ENCODE measurements at regions not wholly inside any gene's neighbourhood (a gene's known extent, or its start where the extent isn't known, plus 50 kb on each side); places are given as distances from the start of the nearest gene placed in this dataset.

GRCh38 chr18:78764544-78764943 lies 215.1 kb upstream of the SALL3 start:
- TF ChIP-seq EZH2 (IDR thresholded peaks at IDR 0.05; ENCODE audit: borderline replicate concordance, low read depth, low read length, poor library complexity, severe bottlenecking) (no peak), CTCF (conservative IDR thresholded peaks at IDR 0.05; ENCODE audit: low read depth, low read length) (no peak)
- no peak for DNase-seq (ENCODE audit: low spot score)
- intact Hi-C loops (cut with micrococcal nuclease; ENCODE audit: unreplicated experiment), result no loop called here
- H3K27ac ChIP-seq (ENCODE audit: low read depth, low read length, poor library complexity, severe bottlenecking), result no peak overlapping the region
- CTCF ChIA-PET, result no interaction called here
- POLR2A ChIA-PET (ENCODE audit: low non-redundant PET), result no interaction called here
- H3K36me3 ChIP-seq (ENCODE audit: insufficient read depth, low read length, poor library complexity, severe bottlenecking), result no peaks in the 10 kb centered on the region
- H3K27me3 ChIP-seq (replicated peaks; ENCODE audit: insufficient read depth, low read depth, low read length, poor library complexity), result peaks cover 10% of the 10 kb centered on the region
- H3K9me3 ChIP-seq (ENCODE audit: low read depth, low read length, poor library complexity, severe bottlenecking), result no peaks in the 10 kb centered on the region
- BruUV-seq (replicated peaks), result no TSS peak
- no peaks in the 10 kb centered on the region for H3K4me1 ChIP-seq (ENCODE audit: insufficient read depth, low read length, poor library complexity, severe bottlenecking)
- H3K4me3 ChIP-seq (ENCODE audit: low read depth, low read length, poor library complexity, severe bottlenecking), result no peak overlapping the region

GRCh38 chr18:78765142-78765541 lies 214.5 kb upstream of the SALL3 start:
- Histone ChIP-seq H3K36me3 (ENCODE audit: insufficient read depth, low read length, poor library complexity, severe bottlenecking) (no peaks in the 10 kb centered on the region), H3K4me1 (ENCODE audit: insufficient read depth, low read length, poor library complexity, severe bottlenecking) (no peaks in the 10 kb centered on the region), H3K27me3 (replicated peaks; ENCODE audit: insufficient read depth, low read depth, low read length, poor library complexity) (peaks cover 15% of the 10 kb centered on the region), H3K4me3 (ENCODE audit: low read depth, low read length, poor library complexity, severe bottlenecking) (no peak overlapping the region), H3K27ac (ENCODE audit: low read depth, low read length, poor library complexity, severe bottlenecking) (no peak overlapping the region), H3K9me3 (ENCODE audit: low read depth, low read length, poor library complexity, severe bottlenecking) (no peaks in the 10 kb centered on the region)
- CTCF ChIA-PET, result no interaction called here
- no TSS peak for BruUV-seq (replicated peaks)
- POLR2A ChIA-PET (ENCODE audit: low non-redundant PET), result no interaction called here
- intact Hi-C loops (cut with micrococcal nuclease; ENCODE audit: unreplicated experiment), result no loop called here
- DNase-seq (ENCODE audit: low spot score), result no peak
- TF ChIP-seq CTCF (conservative IDR thresholded peaks at IDR 0.05; ENCODE audit: low read depth, low read length), result no peak
- no peak for TF ChIP-seq EZH2 (IDR thresholded peaks at IDR 0.05; ENCODE audit: borderline replicate concordance, low read depth, low read length, poor library complexity, severe bottlenecking)

- Histone ChIP-seq H3K4me3 (ENCODE audit: low read depth, low read length, poor library complexity, severe bottlenecking) (no peak overlapping the region), H3K27ac (ENCODE audit: low read depth, low read length, poor library complexity, severe bottlenecking) (no peak overlapping the region), H3K9me3 (ENCODE audit: low read depth, low read length, poor library complexity, severe bottlenecking) (no peaks in the 10 kb centered on the region), H3K27me3 (replicated peaks; ENCODE audit: insufficient read depth, low read depth, low read length, poor library complexity) (peaks cover 21% of the 10 kb centered on the region), H3K4me1 (ENCODE audit: insufficient read depth, low read length, poor library complexity, severe bottlenecking) (no peaks in the 10 kb centered on the region), H3K36me3 (ENCODE audit: insufficient read depth, low read length, poor library complexity, severe bottlenecking) (no peaks in the 10 kb centered on the region)
- TF ChIP-seq EZH2 (IDR thresholded peaks at IDR 0.05; ENCODE audit: borderline replicate concordance, low read depth, low read length, poor library complexity, severe bottlenecking), result no peak
- TF ChIP-seq CTCF (conservative IDR thresholded peaks at IDR 0.05; ENCODE audit: low read depth, low read length), result no peak
- ChIA-PET POLR2A (ENCODE audit: low non-redundant PET) (no interaction called here), CTCF (no interaction called here)
- no peak for DNase-seq (ENCODE audit: low spot score)
- BruUV-seq (replicated peaks), result no TSS peak
- intact Hi-C loops (cut with micrococcal nuclease; ENCODE audit: unreplicated experiment), result no loop called here
These were observed 213.9 kb upstream of the SALL3 start for GRCh38 chr18:78765637-78766281.
